Memory B cell (primary cell): ENCODE measurements at regions not wholly inside any gene's neighbourhood (a gene's known extent, or its start where the extent isn't known, plus 50 kb on each side); places are given as distances from the start of the nearest gene placed in this dataset.

Experiments
- ATAC-seq: fragments of 150-1000 bp; cut with Tn5 transposase; 2 replicates; pipeline ENCODE4 v1.10.0; 2021; ENCODE audit warnings: low read depth, mild to moderate bottlenecking, moderate library complexity
- DNase-seq, 2 donors: peaks; one replicate each; pipeline ENCODE4 v3.0.0; 2022; ENCODE audit warnings: low spot score in 2 of 2
- H3K27ac Mint-ChIP-seq: one replicate; pipeline ENCODE4 v1.8.0; 2022; ENCODE audit warnings: mild to moderate bottlenecking, moderate library complexity, mixed read lengths
- H3K27me3 Mint-ChIP-seq: one replicate; pipeline ENCODE4 v1.8.0; 2022; ENCODE audit warnings: mixed read lengths
- H3K36me3 Mint-ChIP-seq: one replicate; pipeline ENCODE4 v1.8.0; 2022; ENCODE audit warnings: mild to moderate bottlenecking, mixed read lengths
- H3K4me1 Mint-ChIP-seq: one replicate; pipeline ENCODE4 v1.8.0; 2022; ENCODE audit warnings: mixed read lengths
- H3K4me3 Mint-ChIP-seq: one replicate; pipeline ENCODE4 v1.8.0; 2022; ENCODE audit warnings: mild to moderate bottlenecking, moderate library complexity, mixed read lengths
- H3K9me3 Mint-ChIP-seq: one replicate; pipeline ENCODE4 v1.8.0; 2022; ENCODE audit warnings: mixed read lengths

GRCh38 chrY:19232276-19232994 lies 458.9 kb upstream of the HSFY2 start:
- Mint-ChIP-seq H3K27me3 (no peaks in the 10 kb centered on the region), H3K4me3 (no peak overlapping the region), H3K4me1 (no peaks in the 10 kb centered on the region), H3K36me3 (no peaks in the 10 kb centered on the region), H3K27ac (no peak overlapping the region), H3K9me3 (peaks cover 6% of the 10 kb centered on the region)
- ATAC-seq (no peak), DNase-seq (no peak)

GRCh38 chrY:19220784-19221183 lies 447.2 kb upstream of the HSFY2 start:
- Mint-ChIP-seq H3K36me3 (no peaks in the 10 kb centered on the region), H3K4me1 (no peaks in the 10 kb centered on the region), H3K9me3 (peaks cover 3% of the 10 kb centered on the region), H3K4me3 (no peak overlapping the region), H3K27ac (no peak overlapping the region), H3K27me3 (no peaks in the 10 kb centered on the region)
- ATAC-seq (no peak), DNase-seq (no peak)

- DNase-seq: no peak
- H3K9me3 Mint-ChIP-seq: no peaks in the 10 kb centered on the region
- H3K27ac Mint-ChIP-seq: no peak overlapping the region
- no peaks in the 10 kb centered on the region for H3K36me3 Mint-ChIP-seq
- H3K4me1 Mint-ChIP-seq: no peaks in the 10 kb centered on the region
- no peaks in the 10 kb centered on the region for H3K27me3 Mint-ChIP-seq
- ATAC-seq: no peak
- no peak overlapping the region for H3K4me3 Mint-ChIP-seq
These were observed 435.4 kb upstream of the HSFY2 start for GRCh38 chrY:19208915-19209314.

GRCh38 chrY:19207048-19207447 lies 433.5 kb upstream of the HSFY2 start:
- no peak for DNase-seq
- no peaks in the 10 kb centered on the region for H3K4me1 Mint-ChIP-seq

GRCh38 chrY:19180824-19181223 lies 407.3 kb upstream of the HSFY2 start:
- ATAC-seq: no peak
- Mint-ChIP-seq H3K4me3 (no peak overlapping the region), H3K4me1 (no peaks in the 10 kb centered on the region), H3K9me3 (peaks cover 1% of the 10 kb centered on the region), H3K36me3 (no peaks in the 10 kb centered on the region), H3K27me3 (no peaks in the 10 kb centered on the region), H3K27ac (no peak overlapping the region)
- DNase-seq: no peak

More at GRCh38 chrY:19207048-19207447, 433.5 kb upstream of the HSFY2 start:
- no peaks in the 10 kb centered on the region for H3K36me3 Mint-ChIP-seq
- no peaks in the 10 kb centered on the region for H3K27me3 Mint-ChIP-seq
- H3K4me3 Mint-ChIP-seq: no peak overlapping the region
- H3K27ac Mint-ChIP-seq: no peak overlapping the region
- H3K9me3 Mint-ChIP-seq: peaks cover 3% of the 10 kb centered on the region
- no peak for ATAC-seq

GRCh38 chrY:19168202-19168565 lies 394.6 kb upstream of the HSFY2 start:
- no peak for DNase-seq
- no peaks in the 10 kb centered on the region for H3K27me3 Mint-ChIP-seq
- H3K36me3 Mint-ChIP-seq: no peaks in the 10 kb centered on the region
- peaks cover 1% of the 10 kb centered on the region for H3K9me3 Mint-ChIP-seq
- H3K4me3 Mint-ChIP-seq: no peak overlapping the region
- ATAC-seq: no peak
- H3K27ac Mint-ChIP-seq: no peak overlapping the region
- no peaks in the 10 kb centered on the region for H3K4me1 Mint-ChIP-seq

- Mint-ChIP-seq H3K36me3 (no peaks in the 10 kb centered on the region), H3K9me3 (peaks cover 1% of the 10 kb centered on the region), H3K4me3 (no peak overlapping the region), H3K4me1 (no peaks in the 10 kb centered on the region), H3K27ac (no peak overlapping the region), H3K27me3 (no peaks in the 10 kb centered on the region)
- DNase-seq (no peak), ATAC-seq (no peak)
These were observed 394.0 kb upstream of the HSFY2 start for GRCh38 chrY:19167319-19168201.

GRCh38 chrY:19148783-19149182 lies 375.2 kb upstream of the HSFY2 start:
- Mint-ChIP-seq H3K4me1 (no peaks in the 10 kb centered on the region), H3K27me3 (no peaks in the 10 kb centered on the region), H3K4me3 (no peak overlapping the region), H3K9me3 (no peaks in the 10 kb centered on the region), H3K27ac (no peak overlapping the region), H3K36me3 (no peaks in the 10 kb centered on the region)
- DNase-seq (no peak), ATAC-seq (no peak)

- Mint-ChIP-seq H3K4me3 (no peak overlapping the region), H3K4me1 (no peaks in the 10 kb centered on the region), H3K9me3 (no peaks in the 10 kb centered on the region), H3K36me3 (no peaks in the 10 kb centered on the region), H3K27ac (no peak overlapping the region), H3K27me3 (no peaks in the 10 kb centered on the region)
- ATAC-seq (no peak), DNase-seq (no peak)
These were observed 372.8 kb upstream of the HSFY2 start for GRCh38 chrY:19146296-19146695.

- H3K27me3 Mint-ChIP-seq: no peaks in the 10 kb centered on the region
- no peak for ATAC-seq
- no peaks in the 10 kb centered on the region for H3K4me1 Mint-ChIP-seq
- no peak for DNase-seq
- H3K4me3 Mint-ChIP-seq: no peak overlapping the region
- H3K36me3 Mint-ChIP-seq: no peaks in the 10 kb centered on the region
- no peak overlapping the region for H3K27ac Mint-ChIP-seq
- H3K9me3 Mint-ChIP-seq: no peaks in the 10 kb centered on the region
These were observed 368.6 kb upstream of the HSFY2 start for GRCh38 chrY:19142093-19142492.

- no peak for DNase-seq
- no peaks in the 10 kb centered on the region for H3K4me1 Mint-ChIP-seq
- no peak for ATAC-seq
- H3K9me3 Mint-ChIP-seq: no peaks in the 10 kb centered on the region
- H3K36me3 Mint-ChIP-seq: no peaks in the 10 kb centered on the region
- no peak overlapping the region for H3K4me3 Mint-ChIP-seq
- no peak overlapping the region for H3K27ac Mint-ChIP-seq
- H3K27me3 Mint-ChIP-seq: no peaks in the 10 kb centered on the region
These were observed 366.9 kb upstream of the HSFY2 start for GRCh38 chrY:19140285-19140920.

- ATAC-seq (no peak), DNase-seq (no peak)
- H3K4me3 Mint-ChIP-seq: no peak overlapping the region
- no peaks in the 10 kb centered on the region for H3K4me1 Mint-ChIP-seq
- no peaks in the 10 kb centered on the region for H3K36me3 Mint-ChIP-seq
- peaks cover 3% of the 10 kb centered on the region for H3K9me3 Mint-ChIP-seq
- no peaks in the 10 kb centered on the region for H3K27me3 Mint-ChIP-seq
- no peak overlapping the region for H3K27ac Mint-ChIP-seq
These were observed 360.9 kb upstream of the HSFY2 start for GRCh38 chrY:19134426-19134825.

GRCh38 chrY:19130569-19131358 lies 357.2 kb upstream of the HSFY2 start:
- ATAC-seq (no peak), DNase-seq (no peak)
- Mint-ChIP-seq H3K27me3 (no peaks in the 10 kb centered on the region), H3K27ac (no peak overlapping the region), H3K4me3 (no peak overlapping the region), H3K36me3 (no peaks in the 10 kb centered on the region), H3K9me3 (peaks cover 3% of the 10 kb centered on the region), H3K4me1 (no peaks in the 10 kb centered on the region)

- Mint-ChIP-seq H3K36me3 (no peaks in the 10 kb centered on the region), H3K9me3 (peaks cover 3% of the 10 kb centered on the region), H3K27ac (no peak overlapping the region), H3K4me1 (no peaks in the 10 kb centered on the region), H3K4me3 (no peak overlapping the region), H3K27me3 (no peaks in the 10 kb centered on the region)
- ATAC-seq (no peak), DNase-seq (no peak)
These were observed 353.4 kb upstream of the HSFY2 start for GRCh38 chrY:19126889-19127288.
